ENCODE measurements at regions not wholly inside any gene's neighbourhood (a gene's known extent, or its start where the extent isn't known, plus 50 kb on each side); places are given as distances from the start of the nearest gene placed in this dataset.

GRCh38 chr6:85396159-85396808, 53.6 kb upstream of the NT5E start:
- no peak for DNase-seq (ENCODE audit: low read depth, low spot score)

- DNase-seq (ENCODE audit: low read depth, low spot score), result no peak
Observed at GRCh38 chr6:85395746-85396145, 54.1 kb upstream of the NT5E start.

GRCh38 chr6:85394853-85395538, 54.9 kb upstream of the NT5E start:
- DNase-seq (ENCODE audit: low read depth, low spot score), result no peak

- DNase-seq (ENCODE audit: low read depth, low spot score), result no peak
Observed at GRCh38 chr6:85394199-85394598, 55.7 kb upstream of the NT5E start.

- DNase-seq (ENCODE audit: low read depth, low spot score), result no peak
Observed at GRCh38 chr6:85392379-85392778, 57.5 kb upstream of the NT5E start.

GRCh38 chr6:85390775-85391174, 59.1 kb upstream of the NT5E start:
- no peak for DNase-seq (ENCODE audit: low read depth, low spot score)

- no peak for DNase-seq (ENCODE audit: low read depth, low spot score)
Observed at GRCh38 chr6:85390105-85390728, 59.7 kb upstream of the NT5E start.

- no peak for DNase-seq (ENCODE audit: low read depth, low spot score)
Observed at GRCh38 chr6:85389151-85389797, 60.6 kb upstream of the NT5E start.

- no peak for DNase-seq (ENCODE audit: low read depth, low spot score)
Observed at GRCh38 chr6:85388531-85388930, 61.4 kb upstream of the NT5E start.

GRCh38 chr6:85385636-85386315, 64.1 kb upstream of the NT5E start:
- no peak for DNase-seq (ENCODE audit: low read depth, low spot score)

GRCh38 chr6:85383042-85383441, 66.8 kb upstream of the NT5E start:
- DNase-seq (ENCODE audit: low read depth, low spot score), result no peak

- no peak for DNase-seq (ENCODE audit: low read depth, low spot score)
Observed at GRCh38 chr6:85382541-85382940, 67.3 kb upstream of the NT5E start.

- DNase-seq (ENCODE audit: low read depth, low spot score), result no peak
Observed at GRCh38 chr6:85372915-85373270, 77.0 kb upstream of the NT5E start.

- DNase-seq (ENCODE audit: low read depth, low spot score), result no peak
Observed at GRCh38 chr6:85372188-85372914, 77.5 kb upstream of the NT5E start.

GRCh38 chr6:85368631-85369030, 81.3 kb upstream of the NT5E start:
- no peak for DNase-seq (ENCODE audit: low read depth, low spot score)

GRCh38 chr6:85364344-85364743, 85.5 kb upstream of the NT5E start:
- no peak for DNase-seq (ENCODE audit: low read depth, low spot score)

GRCh38 chr6:85363870-85364269, 86.0 kb upstream of the NT5E start:
- no peak for DNase-seq (ENCODE audit: low read depth, low spot score)

- DNase-seq (ENCODE audit: low read depth, low spot score), result no peak
Observed at GRCh38 chr6:85362652-85363310, 87.1 kb upstream of the NT5E start.

- DNase-seq (ENCODE audit: low read depth, low spot score), result no peak
Observed at GRCh38 chr6:85361643-85362014, 88.3 kb upstream of the NT5E start.

- DNase-seq (ENCODE audit: low read depth, low spot score), result no peak
Observed at GRCh38 chr6:85360794-85361642, 88.9 kb upstream of the NT5E start.
